GM18498 (cell line): ENCODE measurements at regions not wholly inside any gene's neighbourhood (a gene's known extent, or its start where the extent isn't known, plus 50 kb on each side); places are given as distances from the start of the nearest gene placed in this dataset.

Source experiments
- ATAC-seq: cut with Tn5 transposase; IDR thresholded peaks from one replicate; pipeline ENCODE4 v1.9.1; 2021; ENCODE audit warnings: mild to moderate bottlenecking, moderate library complexity; ENCODE audit not compliant: unreplicated experiment

DNA sequence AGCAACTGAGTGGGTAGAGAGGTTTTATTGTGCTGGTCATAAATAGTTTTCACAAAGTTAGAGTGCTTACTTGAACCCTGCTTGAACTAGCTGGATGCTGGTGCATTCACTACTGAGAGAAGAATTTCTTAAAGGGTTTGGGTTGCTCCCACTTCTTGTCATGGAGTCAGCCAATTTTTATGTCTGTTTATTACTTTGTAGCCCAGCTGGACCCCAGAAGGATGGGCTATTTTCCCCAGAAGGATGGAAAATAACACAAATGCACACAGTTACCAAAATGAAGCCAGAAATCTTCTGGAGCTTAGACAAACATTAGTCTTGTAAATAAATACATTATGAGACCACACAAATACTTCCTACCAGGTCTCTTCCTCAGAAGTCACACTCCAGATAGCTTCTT lies 480.8 kb upstream of the TNC start:
- no peak for ATAC-seq

DNA sequence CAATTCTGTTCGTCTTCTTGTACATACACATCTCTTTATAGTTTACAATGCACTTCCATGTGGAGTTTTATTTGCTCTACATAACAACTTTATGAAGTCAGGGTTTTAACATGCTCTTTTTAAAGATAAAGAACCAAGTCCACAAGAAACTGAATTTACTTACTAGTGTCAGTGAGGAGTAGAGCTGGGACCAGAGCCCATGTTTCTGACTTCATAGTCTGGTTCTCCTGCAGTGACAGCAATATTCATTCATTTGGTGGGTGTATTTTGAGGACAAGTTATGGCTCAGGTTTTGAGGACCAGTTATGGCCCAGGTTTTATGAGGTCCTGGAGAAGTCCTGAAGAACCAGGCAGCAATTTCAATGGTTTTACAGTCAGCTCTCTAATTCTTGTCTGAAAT lies 481.9 kb upstream of the TNC start:
- ATAC-seq, result no peak

DNA sequence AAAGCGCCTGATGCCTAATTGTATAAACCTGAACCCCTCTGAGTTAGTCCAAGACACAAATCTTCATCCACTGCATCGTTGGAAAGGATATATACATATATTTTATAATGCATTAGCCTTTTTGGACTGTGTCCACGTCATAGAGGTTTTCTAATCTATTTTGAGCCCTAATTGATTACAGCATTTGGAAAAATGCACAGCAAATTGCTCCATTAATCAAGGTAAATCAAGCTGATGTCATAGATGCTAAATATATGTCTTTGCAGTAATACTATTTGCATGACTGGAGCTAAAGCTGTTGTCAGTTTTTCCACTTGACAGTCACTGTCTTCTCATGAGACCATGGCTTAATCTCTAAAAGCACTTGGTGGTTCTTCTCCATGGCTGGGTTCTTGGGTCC lies 483.5 kb upstream of the TNC start:
- ATAC-seq, result no peak

GRCh38 chr9:115604831-115605483 lies 487.0 kb upstream of the TNC start:
- ATAC-seq, result no peak

DNA sequence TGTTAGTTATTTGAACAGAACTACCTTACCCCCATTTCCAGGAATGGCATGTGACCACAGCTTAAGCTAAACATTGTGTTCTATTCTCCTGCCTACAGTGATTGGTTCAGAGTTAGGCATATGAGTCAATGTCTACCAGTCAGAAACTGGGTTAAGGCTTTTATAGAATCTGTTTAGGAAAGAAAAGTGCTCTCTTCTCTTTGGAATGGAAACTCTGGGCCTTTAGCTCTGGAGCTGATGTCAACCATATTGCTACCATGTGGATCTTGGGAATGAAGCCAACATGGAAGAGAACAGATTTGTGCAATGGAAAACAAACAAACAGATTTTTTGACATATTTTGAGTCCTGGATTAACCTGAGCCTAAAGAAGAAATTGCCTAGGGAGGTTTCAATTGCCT lies 488.9 kb upstream of the TNC start:
- no peak for ATAC-seq

GRCh38 chr9:115614326-115614999 lies 496.5 kb upstream of the TNC start:
- no peak for ATAC-seq

DNA sequence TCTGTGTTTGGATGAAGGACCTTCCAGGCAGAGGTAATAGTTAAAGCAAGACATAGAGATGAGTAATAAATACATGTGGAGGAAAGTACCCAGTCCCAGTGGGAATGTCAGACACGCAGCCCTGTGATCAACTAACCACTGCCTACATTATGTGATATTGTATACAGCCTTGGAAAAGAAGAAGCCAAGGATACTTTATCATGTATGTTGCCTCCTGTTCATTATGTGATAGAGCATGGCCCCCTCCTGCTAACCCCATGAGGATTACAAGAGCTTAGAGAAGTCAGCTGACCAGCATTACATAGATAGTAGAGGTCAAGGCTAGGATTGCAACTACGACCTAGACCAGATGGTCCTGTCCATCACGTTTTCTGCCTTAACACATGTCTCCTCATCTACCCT lies 497.0 kb upstream of the TNC start:
- no peak for ATAC-seq

- no peak for ATAC-seq
These were observed 498.1 kb upstream of the TNC start for GRCh38 chr9:115615821-115616665.

GRCh38 chr9:115616666-115617239 lies 498.8 kb upstream of the TNC start:
- no peak for ATAC-seq

- ATAC-seq, result no peak
These were observed 507.3 kb upstream of the TNC start for GRCh38 chr9:115625251-115625650.

- no peak for ATAC-seq
These were observed 508.0 kb upstream of the TNC start for GRCh38 chr9:115625954-115626353.

- no peak for ATAC-seq
These were observed 509.6 kb upstream of the TNC start for GRCh38 chr9:115627511-115627910.

- ATAC-seq, result no peak
These were observed 510.5 kb upstream of the TNC start for GRCh38 chr9:115628426-115628825.

DNA sequence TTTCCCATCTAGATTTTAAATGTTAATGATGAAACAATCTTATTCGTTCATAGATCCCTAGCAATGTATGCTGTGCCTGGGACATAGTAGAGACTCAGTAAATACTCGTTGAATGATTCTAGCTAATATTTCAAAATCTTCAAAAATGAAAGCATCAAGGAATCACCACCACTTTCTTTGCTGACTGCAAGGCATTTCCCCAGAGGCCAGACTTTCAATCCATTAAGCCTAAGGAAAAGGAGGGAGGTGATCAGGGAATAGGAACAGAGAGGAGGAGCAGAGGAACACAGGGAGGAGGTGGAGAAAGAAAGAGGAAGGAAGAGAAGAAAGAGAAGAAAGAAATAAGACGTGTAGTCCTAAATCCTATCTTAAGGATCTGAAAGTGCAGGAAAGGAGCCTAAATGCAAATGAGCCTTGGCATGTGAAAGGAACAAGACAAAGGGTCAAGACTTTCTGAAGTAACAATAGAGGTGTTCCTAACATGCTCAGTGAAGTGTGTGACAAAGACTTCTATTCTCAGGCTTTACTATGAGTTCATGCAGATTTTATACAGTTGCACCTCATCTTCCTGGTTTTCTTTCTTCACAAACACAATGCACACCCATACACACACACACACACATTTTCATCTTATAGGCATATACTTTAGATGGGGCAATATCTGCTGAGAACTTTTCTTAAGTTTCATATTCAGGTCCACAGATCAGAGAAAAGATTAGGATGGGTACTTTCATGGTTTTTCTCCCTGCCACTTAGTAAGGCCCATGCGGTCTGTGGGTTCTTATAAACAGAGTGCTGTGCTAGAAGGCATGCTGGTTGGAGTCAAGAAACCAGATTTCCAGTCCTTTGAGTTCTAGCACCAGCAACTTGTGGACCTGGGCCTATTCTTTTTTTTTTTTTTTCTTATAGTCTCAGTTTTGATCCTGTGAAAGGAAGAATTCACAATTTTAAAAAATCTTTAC lies 512.2 kb upstream of the TNC start:
- ATAC-seq, result no peak

DNA sequence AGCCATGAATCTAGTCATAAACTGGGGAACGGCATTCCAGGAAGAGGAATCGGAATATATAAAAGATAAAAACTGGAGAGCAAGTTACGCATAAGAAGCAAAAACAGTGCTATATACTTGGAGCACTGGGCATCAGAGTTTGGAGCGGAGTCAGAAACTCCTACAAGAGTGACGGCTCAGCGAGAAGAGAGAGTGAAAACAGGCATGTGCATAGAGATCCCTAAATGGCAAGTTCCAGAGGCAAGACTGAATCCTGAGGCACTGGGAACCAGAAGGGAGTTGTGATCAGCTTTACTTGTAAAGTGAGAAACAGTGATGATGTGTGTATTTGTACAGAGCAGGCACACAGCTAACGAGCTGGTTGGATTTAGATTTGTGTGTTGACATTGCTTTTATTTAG lies 514.4 kb upstream of the TNC start:
- no peak for ATAC-seq

DNA sequence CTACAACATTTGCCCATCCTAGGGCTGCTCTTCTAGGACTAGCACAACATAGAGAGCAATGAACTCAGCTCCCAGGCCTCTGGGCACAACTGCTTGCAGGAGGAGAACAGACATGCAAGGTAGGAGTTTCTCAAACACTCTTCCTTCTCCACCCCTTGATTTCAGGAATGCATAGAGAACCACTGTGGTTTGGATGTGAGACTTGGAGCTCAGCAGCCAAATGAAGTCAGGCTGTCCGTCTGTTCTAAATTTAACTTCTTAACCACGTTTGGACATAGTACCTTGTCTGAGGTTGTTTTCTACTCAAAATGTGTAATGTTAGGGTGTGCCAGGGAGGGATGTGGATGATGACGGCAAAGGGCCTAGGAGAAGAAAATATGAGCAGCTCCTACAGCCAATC lies 515.1 kb upstream of the TNC start:
- no peak for ATAC-seq

DNA sequence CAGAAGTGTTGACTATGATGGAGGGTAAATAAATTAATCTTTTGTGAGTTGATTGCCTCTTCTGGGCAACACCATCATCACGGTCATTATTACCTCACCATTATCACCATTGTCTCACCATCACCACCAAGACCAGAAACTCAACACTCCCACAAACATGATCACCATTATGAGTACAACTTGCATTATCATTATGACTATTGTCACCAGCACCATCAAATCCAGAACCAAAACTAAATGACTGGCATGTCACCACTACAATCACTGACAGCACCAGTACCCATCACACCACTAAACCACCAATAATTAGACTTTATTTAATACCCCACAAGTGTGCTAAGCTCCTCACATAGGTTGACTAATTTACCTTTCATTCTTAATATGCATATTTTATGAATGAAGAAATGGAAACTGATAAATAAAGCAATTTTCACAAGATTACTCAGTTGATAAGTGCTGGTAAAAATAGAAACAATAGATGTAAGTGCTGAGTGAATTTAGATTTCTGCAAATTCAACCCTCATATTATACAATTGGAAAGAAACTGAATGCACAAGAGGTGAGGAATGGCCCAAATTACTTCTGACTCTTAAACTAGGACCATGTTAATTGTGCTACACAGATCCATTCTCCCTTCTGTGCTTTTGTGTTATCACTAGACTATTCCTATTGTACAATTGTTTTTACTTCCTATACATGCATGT lies 517.8 kb upstream of the PAPPA start:
- ATAC-seq, result no peak

- ATAC-seq, result no peak
These were observed 517.0 kb upstream of the PAPPA start for GRCh38 chr9:115636596-115636995.

DNA sequence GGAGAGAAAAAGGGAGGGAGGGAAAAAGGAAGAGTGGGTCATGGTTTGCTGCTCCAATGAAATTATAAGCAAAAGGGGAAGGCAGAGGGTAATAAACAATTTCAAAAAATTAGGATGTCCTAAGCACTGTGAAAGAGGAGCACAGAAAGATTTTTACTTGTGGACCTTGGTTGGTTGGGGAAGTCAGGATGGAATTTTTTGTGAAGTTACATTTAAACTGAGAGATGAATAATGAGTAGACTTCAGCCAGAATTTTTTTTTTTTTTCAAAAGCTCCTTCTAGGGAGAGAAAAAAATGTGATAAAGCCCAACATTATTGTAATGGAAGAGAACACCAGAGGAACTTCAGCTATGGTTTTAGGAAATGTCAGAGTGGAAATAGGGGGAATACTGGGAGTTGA lies 515.9 kb upstream of the PAPPA start:
- ATAC-seq, result no peak

GRCh38 chr9:115640887-115641286 lies 512.7 kb upstream of the PAPPA start:
- no peak for ATAC-seq
